ENCODE measurements at regions not wholly inside any gene's neighbourhood (a gene's known extent, or its start where the extent isn't known, plus 50 kb on each side); places are given as distances from the start of the nearest gene placed in this dataset.

- no peaks in the 10 kb centered on the region for H3K79me2 ChIP-seq (ENCODE audit: low read length)
- no peak overlapping the region for H3K9ac ChIP-seq (ENCODE audit: low read length)
- no peaks in the 10 kb centered on the region for H3K36me3 ChIP-seq (replicated peaks; ENCODE audit: low read depth, low read length)
- no peak overlapping the region for H3K27ac ChIP-seq (ENCODE audit: low read length)
- no peak overlapping the region for H3K4me3 ChIP-seq (ENCODE audit: low read length)
- H4K20me1 ChIP-seq (ENCODE audit: insufficient read depth, low read length), result no peaks in the 10 kb centered on the region
- H3K27me3 ChIP-seq (ENCODE audit: low read depth, low read length), result no peaks in the 10 kb centered on the region
- H2AFZ ChIP-seq (ENCODE audit: low read depth, low read length), result no peak overlapping the region
- no peak overlapping the region for H3K4me2 ChIP-seq (ENCODE audit: low read length)
- TF ChIP-seq CTCF (IDR thresholded peaks at IDR 0.05; ENCODE audit: low read depth, low read length) (no peak), EZH2phosphoT487 (IDR thresholded peaks at IDR 0.05; ENCODE audit: low read depth) (no peak)
- H3K9me3 ChIP-seq (ENCODE audit: insufficient read depth, low read length), result no peaks in the 10 kb centered on the region
- no peaks in the 10 kb centered on the region for H3K4me1 ChIP-seq (ENCODE audit: low read length)
Observed at GRCh38 chrX:74179499-74179898, 124.5 kb upstream of the ZCCHC13 start.

GRCh38 chrX:74179071-74179470 lies 124.9 kb upstream of the ZCCHC13 start:
- H3K9me3 ChIP-seq (ENCODE audit: insufficient read depth, low read length), result no peaks in the 10 kb centered on the region
- no peaks in the 10 kb centered on the region for H3K79me2 ChIP-seq (ENCODE audit: low read length)
- H3K27ac ChIP-seq (ENCODE audit: low read length), result no peak overlapping the region
- H3K9ac ChIP-seq (ENCODE audit: low read length), result no peak overlapping the region
- no peaks in the 10 kb centered on the region for H4K20me1 ChIP-seq (ENCODE audit: insufficient read depth, low read length)
- no peaks in the 10 kb centered on the region for H3K4me1 ChIP-seq (ENCODE audit: low read length)
- no peaks in the 10 kb centered on the region for H3K27me3 ChIP-seq (ENCODE audit: low read depth, low read length)
- no peak overlapping the region for H2AFZ ChIP-seq (ENCODE audit: low read depth, low read length)
- no peak overlapping the region for H3K4me3 ChIP-seq (ENCODE audit: low read length)
- H3K4me2 ChIP-seq (ENCODE audit: low read length), result no peak overlapping the region
- TF ChIP-seq EZH2phosphoT487 (IDR thresholded peaks at IDR 0.05; ENCODE audit: low read depth), result no peak
- TF ChIP-seq CTCF (IDR thresholded peaks at IDR 0.05; ENCODE audit: low read depth, low read length), result no peak
- H3K36me3 ChIP-seq (replicated peaks; ENCODE audit: low read depth, low read length), result no peaks in the 10 kb centered on the region

- TF ChIP-seq EZH2phosphoT487 (IDR thresholded peaks at IDR 0.05; ENCODE audit: low read depth), result no peak
- TF ChIP-seq CTCF (IDR thresholded peaks at IDR 0.05; ENCODE audit: low read depth, low read length), result no peak
- no peaks in the 10 kb centered on the region for H3K4me1 ChIP-seq (ENCODE audit: low read length)
- H3K79me2 ChIP-seq (ENCODE audit: low read length), result no peaks in the 10 kb centered on the region
- no peak overlapping the region for H3K4me2 ChIP-seq (ENCODE audit: low read length)
- no peak overlapping the region for H3K9ac ChIP-seq (ENCODE audit: low read length)
- no peaks in the 10 kb centered on the region for H3K36me3 ChIP-seq (replicated peaks; ENCODE audit: low read depth, low read length)
- no peaks in the 10 kb centered on the region for H3K27me3 ChIP-seq (ENCODE audit: low read depth, low read length)
- no peak overlapping the region for H3K4me3 ChIP-seq (ENCODE audit: low read length)
- no peaks in the 10 kb centered on the region for H3K9me3 ChIP-seq (ENCODE audit: insufficient read depth, low read length)
- H2AFZ ChIP-seq (ENCODE audit: low read depth, low read length), result no peak overlapping the region
- no peaks in the 10 kb centered on the region for H4K20me1 ChIP-seq (ENCODE audit: insufficient read depth, low read length)
- no peak overlapping the region for H3K27ac ChIP-seq (ENCODE audit: low read length)
Observed at GRCh38 chrX:74178536-74178935, 125.4 kb upstream of the ZCCHC13 start.

- no peaks in the 10 kb centered on the region for H3K27me3 ChIP-seq (ENCODE audit: low read depth, low read length)
- H3K27ac ChIP-seq (ENCODE audit: low read length), result no peak overlapping the region
- no peaks in the 10 kb centered on the region for H3K4me1 ChIP-seq (ENCODE audit: low read length)
- H3K9ac ChIP-seq (ENCODE audit: low read length), result no peak overlapping the region
- H4K20me1 ChIP-seq (ENCODE audit: insufficient read depth, low read length), result no peaks in the 10 kb centered on the region
- no peaks in the 10 kb centered on the region for H3K36me3 ChIP-seq (replicated peaks; ENCODE audit: low read depth, low read length)
- no peaks in the 10 kb centered on the region for H3K9me3 ChIP-seq (ENCODE audit: insufficient read depth, low read length)
- H3K4me2 ChIP-seq (ENCODE audit: low read length), result no peak overlapping the region
- no peaks in the 10 kb centered on the region for H3K79me2 ChIP-seq (ENCODE audit: low read length)
- H3K4me3 ChIP-seq (ENCODE audit: low read length), result no peak overlapping the region
- no peak overlapping the region for H2AFZ ChIP-seq (ENCODE audit: low read depth, low read length)
- TF ChIP-seq EZH2phosphoT487 (IDR thresholded peaks at IDR 0.05; ENCODE audit: low read depth), result no peak
- no peak for TF ChIP-seq CTCF (IDR thresholded peaks at IDR 0.05; ENCODE audit: low read depth, low read length)
Observed at GRCh38 chrX:74171465-74171864, 132.5 kb upstream of the ZCCHC13 start.

Measured in OCI-LY3 (cell line).